Smooth muscle cell (in vitro differentiated cells): ENCODE measurements at regions not wholly inside any gene's neighbourhood (a gene's known extent, or its start where the extent isn't known, plus 50 kb on each side); places are given as distances from the start of the nearest gene placed in this dataset.
"Not testable (repeated sequence)": the region's sequence is repeated elsewhere in the genome, so short reads cannot be mapped to it uniquely, and the experiment has no call there.

Experiments
- DNase-seq: peaks from one replicate; lab custom pipeline; 2025; ENCODE audit not compliant: unreplicated experiment; lab: John Stamatoyannopoulos, UW
- H2AFZ ChIP-seq: fragments of 200-600 bp; sonication (generic); 2 replicates; pipeline ENCODE4 v1.6.0; 2016; ENCODE audit warnings: antibody characterized with exemption, low read depth, mild to moderate bottlenecking
- H3F3A ChIP-seq: fragments of 200-600 bp; sonication (generic); 2 replicates; pipeline ENCODE4 v1.6.0; 2017; ENCODE audit warnings: antibody characterized with exemption, low read depth
- H3K27ac ChIP-seq: fragments of 200-600 bp; sonication (generic); 2 replicates; pipeline ENCODE4 v1.5.1; 2016; ENCODE audit warnings: low read depth, mild to moderate bottlenecking
- H3K27me3 ChIP-seq: fragments of 200-600 bp; sonication (generic); 2 replicates; pipeline ENCODE4 v1.6.1; 2016; ENCODE audit warnings: low read depth, mild to moderate bottlenecking
- H3K36me3 ChIP-seq: fragments of 200-600 bp; sonication (generic); 2 replicates; pipeline ENCODE4 v1.5.1; 2016; ENCODE audit warnings: low read depth
- H3K4me1 ChIP-seq: fragments of 200-600 bp; sonication (generic); 2 replicates; pipeline ENCODE4 v1.5.1; 2016; ENCODE audit warnings: low read depth
- H3K4me2 ChIP-seq: fragments of 200-600 bp; sonication (generic); 2 replicates; pipeline ENCODE4 v1.6.0; 2016; ENCODE audit warnings: mild to moderate bottlenecking
- H3K4me3 ChIP-seq: fragments of 200-600 bp; sonication (generic); 2 replicates; pipeline ENCODE4 v1.5.1; 2016; ENCODE audit warnings: mild to moderate bottlenecking
- H3K79me2 ChIP-seq: fragments of 200-600 bp; sonication (generic); 2 replicates; pipeline ENCODE4 v1.6.0; 2016; ENCODE audit warnings: low read depth, mild to moderate bottlenecking
- H3K9ac ChIP-seq: fragments of 200-600 bp; sonication (generic); 2 replicates; pipeline ENCODE4 v1.6.0; 2016; ENCODE audit warnings: low read depth
- H3K9me3 ChIP-seq: fragments of 200-600 bp; sonication (generic); replicated peaks from 2 replicates; pipeline ENCODE4 v1.5.1; 2016; ENCODE audit warnings: low read depth
- H4K20me1 ChIP-seq: fragments of 200-600 bp; sonication (generic); 2 replicates; pipeline ENCODE4 v1.6.0; 2016; ENCODE audit warnings: low read depth
- CTCF ChIP-seq: fragments of 200-600 bp; sonication (generic); IDR thresholded peaks from 2 replicates; pipeline ENCODE4 v1.5.1; 2017; ENCODE audit warnings: borderline replicate concordance, mild to moderate bottlenecking, antibody characterized with exemption; ENCODE audit not compliant: insufficient read depth, poor library complexity, severe bottlenecking
- WGBS: methylation state at CpG from one replicate; pipeline ENCODE4 v1.1.7; 2016; ENCODE audit warnings: low lambda C conversion rate; 5-methylcytosine and 5-hydroxymethylcytosine counted together

DNA sequence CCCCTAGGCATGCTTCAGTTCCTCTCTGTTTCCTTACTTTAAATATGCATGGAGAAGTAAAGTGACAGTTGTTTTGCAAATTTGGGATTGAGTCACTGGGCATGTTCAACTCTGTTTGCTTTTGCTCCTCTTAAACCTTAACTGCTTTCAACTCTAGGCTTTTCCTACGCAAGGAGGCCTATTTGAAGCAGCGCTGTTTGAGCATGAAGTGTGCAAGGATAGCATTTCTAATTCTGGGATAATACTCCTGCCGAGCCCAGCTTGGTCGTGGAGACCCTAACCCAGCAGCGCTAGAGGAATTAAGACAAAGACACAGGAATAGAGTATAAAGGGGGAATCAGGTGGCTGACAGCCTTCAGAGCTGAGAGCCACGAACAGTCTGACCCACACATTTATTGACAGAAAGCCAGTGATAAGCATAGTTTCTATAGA, 803.4 kb upstream of the CDH10 start:
- WGBS, result 3% methylated on average over 6 of the region's 6 CpGs
- no peak for TF ChIP-seq CTCF

DNA sequence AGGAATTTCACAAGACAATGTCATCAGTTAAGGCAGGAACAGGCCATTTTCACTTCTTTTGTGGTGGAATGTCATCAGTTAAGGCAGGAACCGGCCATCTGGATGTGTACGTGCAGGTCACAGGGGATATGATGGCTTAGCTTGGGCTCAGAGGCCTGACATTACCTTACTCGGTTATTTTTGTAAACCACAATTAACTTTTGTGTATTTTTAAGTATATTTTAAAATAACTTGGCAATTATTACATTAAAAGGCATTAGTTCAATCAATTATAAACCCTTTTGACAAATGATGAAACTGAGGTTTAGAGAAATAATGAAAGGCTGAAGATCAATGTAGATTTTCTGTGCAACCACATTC, 801.3 kb upstream of the CDH10 start:
- 16% methylated on average over 3 of the region's 3 CpGs for WGBS
- not testable (repeated sequence) for H3K9ac ChIP-seq, H3K27me3 ChIP-seq

More for the DNA sequence above, 803.4 kb upstream of the CDH10 start:
- Histone ChIP-seq H3K4me3 (no peak overlapping the region), H3K4me1 (peaks cover 50% of the 10 kb centered on the region), H2AFZ (peak overlapping the region; percentile 95), H3K27ac (peak overlapping the region; percentile 69), H3K9me3 (no peaks in the 10 kb centered on the region), H4K20me1 (no peaks in the 10 kb centered on the region), H3K79me2 (no peaks in the 10 kb centered on the region), H3K4me2 (peak overlapping the region; percentile 81), H3K9ac (peak overlapping the region; percentile 24), H3K36me3 (no peaks in the 10 kb centered on the region), H3F3A (peaks cover 10% of the 10 kb centered on the region), H3K27me3 (no peaks in the 10 kb centered on the region)
- no peak for DNase-seq

GRCh38 chr5:25445381-25446060, 800.7 kb upstream of the CDH10 start:
- not testable (repeated sequence) for H3K4me3 ChIP-seq, H4K20me1 ChIP-seq, H3K36me3 ChIP-seq, H3K9me3 ChIP-seq, H3K27me3 ChIP-seq, DNase-seq, H3K9ac ChIP-seq, H3K79me2 ChIP-seq, H3K27ac ChIP-seq
- Histone ChIP-seq H3K4me2 (peak overlapping the region; percentile 82), H3K4me1 (peaks cover 50% of the 10 kb centered on the region), H3F3A (peaks cover 10% of the 10 kb centered on the region), H2AFZ (peak overlapping the region; percentile 98)
- 20% methylated on average over 10 of the region's 10 CpGs for WGBS

More for the DNA sequence above, 801.3 kb upstream of the CDH10 start:
- Histone ChIP-seq H2AFZ (peak overlapping the region; percentile 68), H3K4me1 (peaks cover 52% of the 10 kb centered on the region), H3K4me2 (peak overlapping the region; percentile 24), H3F3A (peaks cover 10% of the 10 kb centered on the region)
- H3K9me3 ChIP-seq, H3K4me3 ChIP-seq, DNase-seq, H3K36me3 ChIP-seq, H4K20me1 ChIP-seq, H3K27ac ChIP-seq, H3K79me2 ChIP-seq: not testable (repeated sequence)

DNA sequence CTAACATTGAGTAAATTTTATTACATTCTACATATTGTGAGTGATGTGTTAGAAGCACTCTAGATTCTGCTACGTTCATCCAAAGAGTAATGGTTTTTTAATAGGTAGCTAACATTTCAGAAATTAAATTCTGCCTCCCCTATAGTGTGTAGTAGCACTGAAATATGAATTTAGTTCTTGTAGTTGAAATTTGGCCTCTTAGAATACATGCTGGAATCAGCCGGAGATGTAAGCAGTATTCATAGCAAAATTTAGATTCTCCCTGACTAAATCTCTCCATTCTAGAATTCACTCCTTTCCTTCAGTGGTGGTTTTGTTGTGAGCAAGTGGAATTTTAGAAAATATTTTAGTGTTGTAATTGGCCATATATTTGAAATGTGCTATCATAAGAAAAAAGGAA, 799.9 kb upstream of the CDH10 start:
- no peak for DNase-seq
- peaks cover 10% of the 10 kb centered on the region for H3F3A ChIP-seq
- 26% methylated on average over 2 of the region's 2 CpGs for WGBS
- H3K79me2 ChIP-seq, result no peaks in the 10 kb centered on the region
- peaks cover 50% of the 10 kb centered on the region for H3K4me1 ChIP-seq
- no peak for TF ChIP-seq CTCF
- peak overlapping the region; percentile 82 for H3K4me2 ChIP-seq
- no peaks in the 10 kb centered on the region for H3K27me3 ChIP-seq
- peak overlapping the region; percentile 98 for H2AFZ ChIP-seq
- no peak overlapping the region for H3K9ac ChIP-seq
- H3K27ac ChIP-seq, result peak overlapping the region; percentile 29
- no peaks in the 10 kb centered on the region for H3K36me3 ChIP-seq
- no peaks in the 10 kb centered on the region for H4K20me1 ChIP-seq
- peak overlapping the region; percentile 32 for H3K4me3 ChIP-seq
- no peaks in the 10 kb centered on the region for H3K9me3 ChIP-seq
